Prostate gland (tissue), 2 donors: ENCODE measurements at regions not wholly inside any gene's neighbourhood (a gene's known extent, or its start where the extent isn't known, plus 50 kb on each side); places are given as distances from the start of the nearest gene placed in this dataset.

Experiments used
- CTCF ChIP-seq, 4 experiments: fragments of 200-600 bp in 2 of 4; fragments of 450-650 bp in 2 of 4; sonication (generic) in 2 of 4; IDR thresholded peaks; 1 replicate in 3 of 4; 2 replicates in 1 of 4; pipeline ENCODE4 v1.5.1; 2016 to 2019; ENCODE audit warnings: antibody characterized with exemption in 4 of 4, mild to moderate bottlenecking in 2 of 4, moderate library complexity in 2 of 4
- POLR2AphosphoS5 ChIP-seq: sonication (generic); formaldehyde crosslinking; IDR thresholded peaks from one replicate; pipeline ENCODE4 v1.6.1; 2017; ENCODE audit warnings: antibody characterized with exemption

- no peak for TF ChIP-seq POLR2AphosphoS5
- no peak for TF ChIP-seq CTCF (IDR thresholded peaks at IDR 0.05)
These were observed 122.3 kb upstream of the ANKRD30A start for GRCh38 chr10:37003126-37003525.
